Right atrium auricular region (tissue), 2 donors: ENCODE measurements at regions not wholly inside any gene's neighbourhood (a gene's known extent, or its start where the extent isn't known, plus 50 kb on each side); places are given as distances from the start of the nearest gene placed in this dataset.

Experiments used
- DNase-seq: peaks from one replicate; pipeline ENCODE4 v3.0.0-alpha.2; 2019; ENCODE audit warnings: low spot score
- H3K27ac ChIP-seq, 2 donors: fragments of 200-600 bp; sonication (generic); 1 replicate in 1 of 2; 2 replicates in 1 of 2; pipeline ENCODE4 v1.5.1; 2016 to 2019
- H3K27me3 ChIP-seq, 2 donors: fragments of 200-600 bp; sonication (generic); one replicate each; pipeline versions ENCODE4 v1.5.1 to v1.6.0; 2017 to 2019
- H3K36me3 ChIP-seq: fragments of 200-600 bp; sonication (generic); one replicate; pipeline ENCODE4 v1.5.1; 2016
- H3K4me1 ChIP-seq, 2 donors: fragments of 200-600 bp; sonication (generic); one replicate each; pipeline versions ENCODE4 v1.5.1 to v1.6.0; 2017 to 2019
- H3K4me3 ChIP-seq, 2 donors: fragments of 200-600 bp; sonication (generic); 1 replicate in 1 of 2; 2 replicates in 1 of 2; pipeline ENCODE4 v1.5.1; 2017 to 2019; ENCODE audit warnings: mild to moderate bottlenecking in 1 of 2, moderate library complexity in 1 of 2
- H3K9me3 ChIP-seq, 2 donors: fragments of 200-600 bp; sonication (generic); one replicate each; pipeline ENCODE4 v1.5.1; 2019
- TF ChIP-seq, protein P1 (sequence below), 2 donors: fragments of 200-600 bp; sonication (generic); IDR thresholded peaks; one replicate each; pipeline ENCODE4 v1.5.1; 2019; ENCODE audit warnings: antibody characterized with exemption in 2 of 2

DNA sequence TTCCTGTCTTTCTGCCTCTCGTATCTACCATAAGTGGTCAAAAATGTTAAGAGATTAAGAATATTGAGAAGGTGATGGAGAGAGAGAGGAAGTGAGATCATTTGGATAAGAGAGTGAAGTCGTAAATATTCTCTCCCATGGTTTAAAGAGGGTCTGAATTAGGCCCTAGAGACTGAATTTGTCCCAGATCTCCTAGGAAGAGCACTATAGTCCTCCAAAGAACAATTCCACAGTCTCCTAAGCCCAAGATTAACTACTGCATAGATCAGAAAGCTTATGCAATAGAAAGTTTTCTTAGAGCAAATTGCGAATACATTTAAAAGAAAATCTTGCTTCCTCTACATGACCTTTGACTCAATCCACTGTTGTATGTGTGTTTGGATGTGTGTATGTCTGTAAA is 598.8 kb downstream of the TUSC7 start:
- Histone ChIP-seq H3K36me3 (no peaks in the 10 kb centered on the region), H3K4me1 (no peaks in the 10 kb centered on the region), H3K4me3 (no peak overlapping the region), H3K27me3 (no peaks in the 10 kb centered on the region), H3K9me3 (no peaks in the 10 kb centered on the region), H3K27ac (no peak overlapping the region)
- DNase-seq: no peak
- TF ChIP-seq, protein P1, sequence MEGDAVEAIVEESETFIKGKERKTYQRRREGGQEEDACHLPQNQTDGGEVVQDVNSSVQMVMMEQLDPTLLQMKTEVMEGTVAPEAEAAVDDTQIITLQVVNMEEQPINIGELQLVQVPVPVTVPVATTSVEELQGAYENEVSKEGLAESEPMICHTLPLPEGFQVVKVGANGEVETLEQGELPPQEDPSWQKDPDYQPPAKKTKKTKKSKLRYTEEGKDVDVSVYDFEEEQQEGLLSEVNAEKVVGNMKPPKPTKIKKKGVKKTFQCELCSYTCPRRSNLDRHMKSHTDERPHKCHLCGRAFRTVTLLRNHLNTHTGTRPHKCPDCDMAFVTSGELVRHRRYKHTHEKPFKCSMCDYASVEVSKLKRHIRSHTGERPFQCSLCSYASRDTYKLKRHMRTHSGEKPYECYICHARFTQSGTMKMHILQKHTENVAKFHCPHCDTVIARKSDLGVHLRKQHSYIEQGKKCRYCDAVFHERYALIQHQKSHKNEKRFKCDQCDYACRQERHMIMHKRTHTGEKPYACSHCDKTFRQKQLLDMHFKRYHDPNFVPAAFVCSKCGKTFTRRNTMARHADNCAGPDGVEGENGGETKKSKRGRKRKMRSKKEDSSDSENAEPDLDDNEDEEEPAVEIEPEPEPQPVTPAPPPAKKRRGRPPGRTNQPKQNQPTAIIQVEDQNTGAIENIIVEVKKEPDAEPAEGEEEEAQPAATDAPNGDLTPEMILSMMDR (IDR thresholded peaks at IDR 0.05): no peak

DNA sequence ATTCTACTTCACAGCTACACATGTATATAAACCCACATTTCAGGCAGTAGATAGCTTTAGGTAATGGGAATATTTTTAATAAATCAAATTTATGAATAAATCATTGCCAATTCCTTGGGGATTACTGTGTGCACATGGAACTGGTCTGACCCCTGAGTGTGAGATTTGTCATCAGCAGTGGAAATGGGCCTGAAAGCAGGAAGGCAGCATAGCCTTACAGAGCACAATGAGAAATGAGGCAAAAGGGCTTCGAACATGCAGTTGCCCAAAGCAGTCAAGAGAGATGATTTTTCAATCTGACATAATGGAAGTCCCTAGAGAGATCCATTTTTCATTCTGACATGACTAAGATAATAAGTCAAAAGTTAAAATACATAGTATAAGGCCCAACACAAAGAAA is 599.2 kb downstream of the TUSC7 start:
- no peak overlapping the region for H3K4me3 ChIP-seq
- TF ChIP-seq, protein P1 (IDR thresholded peaks at IDR 0.05): no peak
- no peaks in the 10 kb centered on the region for H3K4me1 ChIP-seq
- H3K27ac ChIP-seq: no peak overlapping the region
- no peaks in the 10 kb centered on the region for H3K36me3 ChIP-seq
- no peak for DNase-seq
- H3K9me3 ChIP-seq: no peaks in the 10 kb centered on the region
- H3K27me3 ChIP-seq: no peaks in the 10 kb centered on the region

DNA sequence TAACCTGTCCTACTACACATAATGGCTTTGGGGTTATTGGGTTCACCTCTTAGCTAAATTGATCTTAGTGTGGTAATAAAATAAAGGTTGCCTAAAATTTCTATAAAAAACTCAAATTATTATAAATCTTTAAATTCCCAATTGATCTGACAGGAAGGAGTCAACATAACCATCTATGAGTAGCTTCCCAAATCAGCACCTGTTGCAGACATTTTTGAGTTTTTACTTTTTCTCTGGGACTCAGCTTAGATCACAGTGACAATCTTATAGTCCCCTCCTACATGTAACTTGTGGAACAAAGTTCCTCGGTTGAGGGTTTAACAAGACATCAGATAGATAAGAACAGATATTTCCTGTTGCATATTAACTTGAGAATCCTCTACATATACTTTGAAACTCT is 601.0 kb downstream of the TUSC7 start:
- H3K4me1 ChIP-seq: no peaks in the 10 kb centered on the region
- TF ChIP-seq, protein P1 (IDR thresholded peaks at IDR 0.05): no peak
- no peaks in the 10 kb centered on the region for H3K27me3 ChIP-seq
- no peak overlapping the region for H3K4me3 ChIP-seq
- H3K9me3 ChIP-seq: no peaks in the 10 kb centered on the region
- H3K27ac ChIP-seq: no peak overlapping the region
- no peaks in the 10 kb centered on the region for H3K36me3 ChIP-seq
- DNase-seq: no peak

DNA sequence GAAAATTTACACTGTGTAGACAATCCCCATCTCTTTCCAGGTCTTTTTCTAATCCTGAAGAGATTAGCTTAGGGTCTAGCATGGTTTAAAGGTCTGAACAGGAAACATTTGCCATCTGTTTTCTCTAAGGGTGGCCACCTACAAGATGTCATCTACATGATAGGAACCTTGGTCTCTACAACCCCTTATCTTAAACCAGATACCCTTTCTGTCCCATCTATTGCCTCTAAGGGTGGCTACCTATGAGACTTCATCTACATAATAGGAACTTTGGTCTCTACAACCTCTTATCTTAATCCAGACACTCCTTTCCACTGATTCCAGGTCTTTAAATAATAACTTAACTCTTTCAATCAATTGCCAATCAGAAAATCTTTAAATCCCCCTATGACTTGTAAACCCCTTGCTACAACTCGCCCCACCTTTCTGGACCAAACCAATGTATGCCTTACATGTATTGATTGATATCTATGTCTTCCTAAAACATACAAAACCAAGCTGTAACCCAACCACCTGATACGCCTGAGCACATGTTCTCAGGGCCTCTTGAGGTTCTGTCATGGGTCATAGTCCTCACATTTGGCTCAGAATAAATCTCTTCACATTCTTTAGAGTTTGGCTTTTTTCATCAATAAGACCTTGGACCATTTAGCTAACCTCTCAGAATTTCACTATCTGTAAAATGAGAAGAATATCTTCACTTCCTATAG is 605.0 kb downstream of the TUSC7 start:
- TF ChIP-seq, protein P1 (IDR thresholded peaks at IDR 0.05): no peak
- H3K27me3 ChIP-seq: no peaks in the 10 kb centered on the region

DNA sequence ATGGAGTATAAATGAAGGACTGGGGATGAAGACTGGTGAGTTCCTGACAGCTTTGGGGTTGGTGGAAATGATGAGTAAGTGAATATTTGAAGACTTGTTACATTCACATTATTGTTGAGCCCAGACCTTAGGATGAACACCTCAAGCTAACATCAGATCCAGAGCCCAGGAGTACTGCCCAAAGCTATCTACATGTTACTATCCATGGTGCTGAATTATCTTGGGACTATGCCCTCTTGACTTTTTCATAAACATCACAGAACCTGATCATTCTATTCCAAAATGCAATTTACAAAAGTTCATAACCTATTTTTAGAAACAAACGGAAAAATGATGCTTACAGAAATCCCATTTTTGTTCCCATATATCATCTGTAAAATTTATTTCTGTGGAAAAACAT is 613.3 kb downstream of the TUSC7 start:
- TF ChIP-seq, protein P1 (IDR thresholded peaks at IDR 0.05): no peak
- Histone ChIP-seq H3K36me3 (no peaks in the 10 kb centered on the region), H3K27me3 (no peaks in the 10 kb centered on the region), H3K4me1 (no peaks in the 10 kb centered on the region), H3K4me3 (no peak overlapping the region), H3K9me3 (peaks cover 0 to 21% of the 10 kb centered on the region in 2 donors), H3K27ac (no peak overlapping the region)
- DNase-seq: no peak

More for the DNA sequence above, 605.0 kb downstream of the TUSC7 start:
- Histone ChIP-seq H3K9me3 (no peaks in the 10 kb centered on the region), H3K36me3 (no peaks in the 10 kb centered on the region), H3K4me3 (no peak overlapping the region), H3K27ac (no peak overlapping the region), H3K4me1 (no peaks in the 10 kb centered on the region)
- no peak for DNase-seq

DNA sequence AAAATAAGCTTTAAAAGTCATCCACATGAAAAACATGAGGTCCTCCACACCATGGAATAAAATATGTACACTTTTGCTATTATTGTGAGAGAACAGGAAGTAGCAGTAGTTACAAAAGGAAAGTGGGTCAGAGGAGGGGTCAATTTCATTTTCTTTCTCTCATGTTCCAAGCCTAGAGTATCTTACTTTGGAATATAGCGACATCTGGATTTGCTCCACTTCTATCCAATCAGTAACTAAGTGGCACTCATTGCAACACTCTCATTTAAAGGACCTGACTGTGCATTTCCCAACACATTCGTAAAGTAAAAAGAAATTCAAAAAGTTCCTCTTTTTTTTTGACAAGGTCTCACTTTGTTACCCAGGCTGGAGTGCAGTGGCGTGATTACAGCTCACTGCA is 637.3 kb downstream of the TUSC7 start:
- Histone ChIP-seq H3K9me3 (no peaks in the 10 kb centered on the region), H3K4me3 (no peak overlapping the region), H3K27ac (no peak overlapping the region), H3K27me3 (no peaks in the 10 kb centered on the region), H3K4me1 (no peaks in the 10 kb centered on the region), H3K36me3 (no peaks in the 10 kb centered on the region)
- DNase-seq: no peak
- TF ChIP-seq, protein P1 (IDR thresholded peaks at IDR 0.05): no peak
